Thyroid gland (tissue), 4 donors: ENCODE measurements at regions not wholly inside any gene's neighbourhood (a gene's known extent, or its start where the extent isn't known, plus 50 kb on each side); places are given as distances from the start of the nearest gene placed in this dataset.
A peak's percentile ranks its signal among the peaks of the same experiment; 100 is the strongest.

Experiments
- DNase-seq, 2 donors: peaks; one replicate each; pipeline ENCODE4 v3.0.0-alpha.2; 2019
- H3K27ac ChIP-seq, 3 donors: fragments of 200-600 bp; sonication (generic); 1 replicate in 2 of 3; 2 replicates in 1 of 3; pipeline ENCODE4 v1.5.1; 2016 to 2019; ENCODE audit warnings: mild to moderate bottlenecking in 1 of 3, moderate library complexity in 1 of 3
- H3K27me3 ChIP-seq: fragments of 200-600 bp; sonication (generic); one replicate; pipeline ENCODE4 v1.5.1; 2019
- H3K36me3 ChIP-seq, 2 donors: fragments of 200-600 bp; sonication (generic); one replicate each; pipeline ENCODE4 v1.5.1; 2016 to 2019
- H3K4me1 ChIP-seq, 2 donors: fragments of 200-600 bp; sonication (generic); one replicate each; pipeline ENCODE4 v1.5.1; 2017 to 2019
- H3K4me3 ChIP-seq, 3 donors: fragments of 200-600 bp; sonication (generic); replicated peaks in 1 of 3; 1 replicate in 2 of 3; 2 replicates in 1 of 3; pipeline ENCODE4 v1.5.1; 2016; ENCODE audit warnings: mild to moderate bottlenecking in 1 of 3
- H3K9me3 ChIP-seq: fragments of 200-600 bp; sonication (generic); one replicate; pipeline ENCODE4 v1.5.1; 2017
- POLR2A ChIP-seq, 2 donors: fragments of 450-650 bp; IDR thresholded peaks; one replicate each; pipeline ENCODE4 v1.6.1; 2017; ENCODE audit warnings: antibody characterized with exemption in 2 of 2, mild to moderate bottlenecking in 2 of 2, moderate library complexity in 1 of 2
- WGBS, 2 donors: methylation state at CpG; one replicate each; pipeline ENCODE4 v1.1.5; 2017; 5-methylcytosine and 5-hydroxymethylcytosine counted together
- intact Hi-C: fragments of 100-400 bp; cut with DNase I; formaldehyde crosslinking; loops from one replicate; pipeline ENCODE4 v1.15.1; 2023
- TF ChIP-seq, protein P1 (sequence below), 6 experiments: fragments of 200-600 bp in 3 of 6; fragments of 450-650 bp in 3 of 6; sonication (generic) in 3 of 6; IDR thresholded peaks; one replicate each; pipeline ENCODE4 v1.5.1; 2016 to 2019; ENCODE audit warnings: antibody characterized with exemption in 6 of 6, mild to moderate bottlenecking in 2 of 6, inconsistent platforms in 1 of 6, moderate library complexity in 1 of 6

DNA sequence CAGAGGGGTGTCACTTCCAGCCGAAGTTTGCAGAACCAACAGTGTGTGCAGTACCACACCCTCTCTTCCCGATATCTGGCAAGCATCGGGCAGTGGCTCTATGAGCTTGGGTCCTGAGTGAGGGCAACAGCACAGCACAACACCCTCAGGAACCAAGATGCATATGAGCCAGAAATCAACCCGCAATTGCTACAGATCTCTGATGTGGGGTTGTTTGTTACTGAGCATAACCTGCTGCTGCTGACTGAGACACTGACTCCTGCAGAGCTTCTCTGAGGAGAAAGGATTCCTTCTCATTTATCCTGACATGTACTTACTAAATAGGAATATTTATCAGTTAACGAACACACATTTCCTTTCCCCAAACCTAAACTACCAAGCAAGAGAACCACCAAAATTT is 218.3 kb downstream of the RBFOX3 start:
- WGBS, 2 donors = 89 to 93% methylated on average over 5 of the region's 5 CpGs
- no peaks in the 10 kb centered on the region for H3K4me1 ChIP-seq
- TF ChIP-seq, protein P1, sequence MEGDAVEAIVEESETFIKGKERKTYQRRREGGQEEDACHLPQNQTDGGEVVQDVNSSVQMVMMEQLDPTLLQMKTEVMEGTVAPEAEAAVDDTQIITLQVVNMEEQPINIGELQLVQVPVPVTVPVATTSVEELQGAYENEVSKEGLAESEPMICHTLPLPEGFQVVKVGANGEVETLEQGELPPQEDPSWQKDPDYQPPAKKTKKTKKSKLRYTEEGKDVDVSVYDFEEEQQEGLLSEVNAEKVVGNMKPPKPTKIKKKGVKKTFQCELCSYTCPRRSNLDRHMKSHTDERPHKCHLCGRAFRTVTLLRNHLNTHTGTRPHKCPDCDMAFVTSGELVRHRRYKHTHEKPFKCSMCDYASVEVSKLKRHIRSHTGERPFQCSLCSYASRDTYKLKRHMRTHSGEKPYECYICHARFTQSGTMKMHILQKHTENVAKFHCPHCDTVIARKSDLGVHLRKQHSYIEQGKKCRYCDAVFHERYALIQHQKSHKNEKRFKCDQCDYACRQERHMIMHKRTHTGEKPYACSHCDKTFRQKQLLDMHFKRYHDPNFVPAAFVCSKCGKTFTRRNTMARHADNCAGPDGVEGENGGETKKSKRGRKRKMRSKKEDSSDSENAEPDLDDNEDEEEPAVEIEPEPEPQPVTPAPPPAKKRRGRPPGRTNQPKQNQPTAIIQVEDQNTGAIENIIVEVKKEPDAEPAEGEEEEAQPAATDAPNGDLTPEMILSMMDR (IDR thresholded peaks at IDR 0.05) = no peak
- no peak for TF ChIP-seq POLR2A (IDR thresholded peaks at IDR 0.05)
- intact Hi-C loops = loop anchor here (2.0 kb wide), 2 partner anchors 204 to 304 kb away; no protein-coding TSS in a partner anchor
- no peak overlapping the region for H3K27ac ChIP-seq
- H3K36me3 ChIP-seq = no peaks in the 10 kb centered on the region
- H3K4me3 ChIP-seq = no peak overlapping the region
- no peak for DNase-seq
- H3K27me3 ChIP-seq = peaks cover 7% of the 10 kb centered on the region
- H3K9me3 ChIP-seq = no peaks in the 10 kb centered on the region

DNA sequence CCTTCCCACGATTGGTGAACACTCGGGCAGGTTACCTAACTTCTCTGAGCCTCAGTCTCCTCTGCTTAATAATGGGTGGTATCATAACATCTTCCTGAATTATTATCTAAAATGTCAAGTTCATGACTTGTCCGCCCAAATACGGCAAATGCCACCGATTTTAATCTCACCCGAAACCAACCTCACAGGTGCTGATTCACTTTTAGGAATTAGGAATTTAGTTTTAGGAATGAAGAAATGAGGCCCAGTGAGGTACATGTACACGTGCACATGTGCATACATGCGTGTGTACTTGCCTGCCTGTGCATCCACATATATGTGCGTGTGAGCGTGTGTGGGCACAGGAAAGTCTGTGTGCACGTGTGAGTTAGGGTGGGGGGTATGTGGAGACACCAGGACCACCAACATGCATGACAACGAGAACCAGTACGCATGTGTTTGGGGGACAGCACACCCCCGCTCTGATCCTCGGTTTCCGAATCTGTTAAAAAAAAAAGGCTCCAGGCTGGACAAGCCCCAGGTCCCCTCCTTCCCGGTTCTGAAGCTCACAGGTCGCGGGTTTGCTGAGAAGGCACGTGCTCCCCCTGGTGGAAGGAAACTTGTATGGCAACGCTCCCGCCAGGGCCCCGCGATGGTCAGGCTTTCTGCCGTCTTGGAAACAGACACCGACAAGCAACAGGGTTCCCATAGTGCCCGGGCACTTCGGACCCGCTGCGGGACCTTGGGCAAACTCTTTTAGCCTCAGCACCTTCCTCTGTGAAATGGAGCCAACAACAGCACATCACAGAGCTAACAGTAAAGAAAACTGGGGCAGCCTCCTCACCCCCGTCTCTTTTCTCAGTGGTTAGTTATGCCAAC is 219.2 kb downstream of the RBFOX3 start:
- DNase-seq = peak; percentile 70 to 78
- H3K27ac ChIP-seq = no peak overlapping the region
- WGBS, 2 donors = 26 to 27% methylated on average over 30 to 31 of the region's 31 CpGs
- intact Hi-C loops = loop anchor here (2.0 kb wide), 2 partner anchors 203 to 303 kb away; no protein-coding TSS in a partner anchor
- TF ChIP-seq, protein P1 (IDR thresholded peaks at IDR 0.05) = peak; percentile 55 to 94 (median 81)
- TF ChIP-seq POLR2A (IDR thresholded peaks at IDR 0.05) = no peak
- no peaks in the 10 kb centered on the region for H3K9me3 ChIP-seq
- no peak overlapping the region for H3K4me3 ChIP-seq
- H3K27me3 ChIP-seq = peaks cover 7% of the 10 kb centered on the region
- H3K36me3 ChIP-seq = no peaks in the 10 kb centered on the region
- no peaks in the 10 kb centered on the region for H3K4me1 ChIP-seq

DNA sequence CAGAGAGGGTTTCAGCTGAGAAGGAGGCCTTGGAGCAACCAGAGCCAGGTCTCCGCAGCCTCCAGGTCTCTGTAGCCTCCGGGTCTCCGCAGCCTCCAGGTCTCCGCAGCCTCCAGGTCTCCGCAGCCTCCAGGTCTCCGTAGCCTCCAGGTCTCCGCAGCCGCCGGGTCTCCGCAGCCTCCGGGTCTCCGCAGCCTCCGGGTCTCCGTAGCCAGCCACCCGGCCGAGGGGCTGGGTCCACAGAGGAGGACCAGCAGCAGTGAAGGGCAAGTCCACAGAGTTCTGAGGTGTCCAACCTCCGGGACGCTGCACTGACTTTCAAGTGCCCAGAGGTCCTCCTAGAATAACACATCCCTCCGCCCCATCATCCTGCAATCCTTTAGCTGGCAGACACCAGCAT is 221.0 kb downstream of the RBFOX3 start:
- H3K9me3 ChIP-seq = no peaks in the 10 kb centered on the region
- H3K27me3 ChIP-seq = peaks cover 7% of the 10 kb centered on the region
- no peak overlapping the region for H3K4me3 ChIP-seq
- no peak for DNase-seq
- no peaks in the 10 kb centered on the region for H3K36me3 ChIP-seq
- no peak overlapping the region for H3K27ac ChIP-seq
- WGBS, 2 donors = 79 to 84% methylated on average over 15 to 19 of the region's 19 CpGs
- H3K4me1 ChIP-seq = no peaks in the 10 kb centered on the region
- intact Hi-C loops = no loop called here
- TF ChIP-seq POLR2A (IDR thresholded peaks at IDR 0.05) = no peak
- TF ChIP-seq, protein P1 (IDR thresholded peaks at IDR 0.05) = no peak

DNA sequence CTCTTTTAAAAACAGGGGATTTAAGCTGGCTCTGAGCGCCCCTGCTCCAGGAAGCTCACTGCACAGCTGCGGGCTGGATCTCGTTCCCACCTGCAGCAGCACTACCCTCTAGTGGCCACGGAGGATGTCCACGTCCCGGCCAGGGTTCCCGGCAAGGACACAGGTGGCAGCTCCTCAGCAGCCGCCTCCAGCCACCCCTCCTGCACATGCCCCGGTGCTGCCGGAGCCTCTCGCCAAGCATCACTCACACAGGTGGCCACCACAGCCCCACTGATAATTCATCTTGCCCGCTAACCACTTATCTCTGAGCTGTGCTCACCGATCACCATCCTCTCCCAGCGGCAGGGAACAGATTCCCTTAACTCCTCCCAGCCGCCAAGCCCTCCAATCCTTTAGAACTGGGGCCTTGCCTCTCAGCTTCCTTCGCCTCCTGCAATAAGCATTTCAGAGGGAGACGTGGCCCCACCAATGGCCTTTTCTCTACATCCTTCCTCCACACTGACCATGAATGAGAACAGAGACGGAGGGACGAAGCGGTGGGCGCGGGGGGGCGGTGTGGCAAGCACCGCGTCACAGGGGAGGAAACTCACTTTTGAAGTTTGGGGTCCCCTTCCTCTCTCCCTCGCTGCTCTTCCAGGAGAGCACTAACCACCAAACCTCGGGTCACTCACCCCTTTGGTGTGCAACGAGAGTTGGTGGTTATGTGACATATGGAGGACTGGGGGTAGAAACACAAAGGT is 222.1 kb downstream of the RBFOX3 start:
- TF ChIP-seq, protein P1 (IDR thresholded peaks at IDR 0.05) = peak; percentile 53 to 81 (median 68)
- TF ChIP-seq POLR2A (IDR thresholded peaks at IDR 0.05) = no peak
- DNase-seq = peak; percentile 72 to 80
- WGBS, 2 donors = 47 to 49% methylated on average over 28 of the region's 28 CpGs
- Histone ChIP-seq H3K4me3 (no peak overlapping the region), H3K4me1 (no peaks in the 10 kb centered on the region), H3K27me3 (peaks cover 7% of the 10 kb centered on the region), H3K36me3 (no peaks in the 10 kb centered on the region), H3K27ac (no peak overlapping the region), H3K9me3 (no peaks in the 10 kb centered on the region)
- intact Hi-C loops = no loop called here

DNA sequence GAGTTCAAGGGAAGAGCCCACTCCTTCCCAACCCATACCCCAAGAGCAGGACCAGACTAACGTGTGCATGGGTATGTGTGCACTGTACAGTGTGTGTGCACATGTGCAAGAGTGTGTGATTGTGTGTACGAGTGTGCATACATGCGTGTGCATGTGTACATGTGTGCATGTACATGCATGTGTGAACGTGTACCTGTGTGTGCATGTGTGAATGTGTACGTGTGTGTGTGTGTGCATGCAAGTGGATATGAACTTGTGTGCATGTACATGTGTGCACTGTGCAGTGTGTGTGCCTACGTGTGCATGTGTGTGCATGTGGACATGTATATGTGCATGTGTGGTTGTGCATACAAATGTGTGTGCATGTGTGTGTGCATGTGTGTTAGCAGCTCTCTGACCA is 223.1 kb downstream of the RBFOX3 start:
- H3K27me3 ChIP-seq = peaks cover 7% of the 10 kb centered on the region
- WGBS, 2 donors = 69 to 83% methylated on average over 6 of the region's 6 CpGs
- DNase-seq = no peak
- TF ChIP-seq POLR2A (IDR thresholded peaks at IDR 0.05) = no peak
- TF ChIP-seq, protein P1 (IDR thresholded peaks at IDR 0.05) = no peak
- no peaks in the 10 kb centered on the region for H3K9me3 ChIP-seq
- no peak overlapping the region for H3K4me3 ChIP-seq
- H3K27ac ChIP-seq = no peak overlapping the region
- H3K4me1 ChIP-seq = no peaks in the 10 kb centered on the region
- intact Hi-C loops = no loop called here
- H3K36me3 ChIP-seq = no peaks in the 10 kb centered on the region
